Adrenal gland (tissue), 9 donors: ENCODE measurements at regions not wholly inside any gene's neighbourhood (a gene's known extent, or its start where the extent isn't known, plus 50 kb on each side); places are given as distances from the start of the nearest gene placed in this dataset.

Experiments
- DNase-seq, 7 donors: peaks; one replicate each; pipeline ENCODE4 v3.0.0-alpha.2; 2019 to 2020
- H3K27ac ChIP-seq, 5 donors: fragments of 200-600 bp; sonication (generic) in 4 of 5; 1 replicate in 3 of 5; 2 replicates in 2 of 5; pipeline versions ENCODE4 v1.5.1 to v1.8.0; 2016 to 2020; ENCODE audit warnings: mild to moderate bottlenecking in 1 of 5
- H3K27me3 ChIP-seq: fragments of 200-600 bp; 2 replicates; pipeline ENCODE4 v1.8.0; 2021
- H3K36me3 ChIP-seq, 2 donors: fragments of 200-600 bp; replicated peaks in 1 of 2; 1 replicate in 1 of 2; 2 replicates in 1 of 2; pipeline versions ENCODE4 v1.5.1 to v1.8.0; 2018 to 2022
- H3K4me1 ChIP-seq, 2 donors: fragments of 200-600 bp; replicated peaks in 1 of 2; 1 replicate in 1 of 2; 2 replicates in 1 of 2; pipeline versions ENCODE4 v1.5.1 to v1.8.0; 2018 to 2021
- H3K4me3 ChIP-seq, 4 donors: fragments of 200-600 bp; sonication (generic) in 3 of 4; one replicate each; pipeline ENCODE4 v1.5.1; 2016 to 2018
- H3K9me3 ChIP-seq, 3 donors: fragments of 200-600 bp; sonication (generic) in 1 of 3; replicated peaks in 1 of 3; 1 replicate in 2 of 3; 2 replicates in 1 of 3; pipeline versions ENCODE4 v1.5.1 to v1.8.0; 2016 to 2021
- CTCF ChIP-seq, 6 experiments: fragments of 450-650 bp in 4 of 6; fragments of 200-600 bp in 2 of 6; sonication (generic) in 1 of 6; IDR thresholded peaks; 1 replicate in 5 of 6; 2 replicates in 1 of 6; pipeline versions ENCODE4 v1.5.1 to v1.8.0; 2016 to 2021; ENCODE audit warnings: antibody characterized with exemption in 6 of 6, mild to moderate bottlenecking in 2 of 6, moderate library complexity in 1 of 6
- POLR2A ChIP-seq, 2 donors: fragments of 450-650 bp; IDR thresholded peaks; one replicate each; pipeline ENCODE4 v1.6.1; 2017; ENCODE audit warnings: antibody characterized with exemption in 2 of 2, mild to moderate bottlenecking in 2 of 2, moderate library complexity in 1 of 2
- WGBS, 4 donors: extraction: QIAGEN DNeasy Blood & Tissue Kit in 2 of 4; methylation state at CpG; one replicate each; pipeline versions ENCODE4 v1.1.5 to v1.1.7; 2013 to 2017; 5-methylcytosine and 5-hydroxymethylcytosine counted together
- intact Hi-C, 2 donors: fragments of 100-400 bp; cut with DNase I; formaldehyde crosslinking; loops; one replicate each; pipeline versions ENCODE4 v1.14.1 to v1.15.0; 2022 to 2023
- donor health status: healthy with polysubstance abuse.
- donor health status: Bipolar disorder and iron deficiency.
- donor health status: DM: yes; HTN: yes; CAD: no.
- donor health status: DM: no; HTN: no; CAD: no.
- donor health status: DM: no; HTN: no; CAD: no.

- Histone ChIP-seq H3K4me1 (no peaks in the 10 kb centered on the region), H3K27ac (no peak overlapping the region), H3K4me3 (no peak overlapping the region), H3K36me3 (no peaks in the 10 kb centered on the region), H3K27me3 (no peaks in the 10 kb centered on the region), H3K9me3 (no peaks in the 10 kb centered on the region)
- 59 to 86% (median 75%) methylated on average over 3 of the region's 3 CpGs for WGBS, 4 donors
- intact Hi-C loops, result no loop called here
- DNase-seq, result no peak
- no peak for TF ChIP-seq CTCF (IDR thresholded peaks at IDR 0.05)
- no peak for TF ChIP-seq POLR2A (IDR thresholded peaks at IDR 0.05)
These were observed 2008.5 kb upstream of the TENM3 start for GRCh38 chr4:180234730-180235129.

- Histone ChIP-seq H3K4me3 (no peak overlapping the region), H3K27me3 (no peaks in the 10 kb centered on the region), H3K36me3 (no peaks in the 10 kb centered on the region), H3K4me1 (no peaks in the 10 kb centered on the region), H3K9me3 (no peaks in the 10 kb centered on the region), H3K27ac (no peak overlapping the region)
- no peak for DNase-seq
- TF ChIP-seq CTCF (IDR thresholded peaks at IDR 0.05) (no peak), POLR2A (IDR thresholded peaks at IDR 0.05) (no peak)
- intact Hi-C loops, result no loop called here
- WGBS, 4 donors, result 64 to 76% (median 72%) methylated on average over 2 of the region's 2 CpGs
These were observed 2002.5 kb upstream of the TENM3 start for GRCh38 chr4:180240670-180241069.

DNA sequence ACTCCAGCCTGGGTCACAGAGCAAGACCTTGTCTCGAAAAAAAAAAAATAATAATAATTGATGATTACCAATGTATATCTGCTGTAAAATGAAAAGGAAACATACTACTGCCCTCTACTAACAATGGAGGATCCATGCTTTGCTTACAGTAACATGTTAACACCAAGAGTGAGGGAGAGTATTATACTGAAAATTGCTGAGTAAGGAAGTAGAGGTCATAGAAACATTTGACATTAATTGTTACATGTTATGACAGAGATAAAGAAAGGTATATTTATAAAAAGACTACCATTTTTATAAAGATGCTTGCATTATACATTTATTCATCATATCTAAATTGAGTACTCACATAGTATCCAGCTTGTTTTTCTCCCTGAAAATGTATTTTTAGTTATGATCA, 1989.8 kb upstream of the TENM3 start:
- no peaks in the 10 kb centered on the region for H3K36me3 ChIP-seq
- no peak for DNase-seq
- H3K4me1 ChIP-seq, result no peaks in the 10 kb centered on the region
- no peaks in the 10 kb centered on the region for H3K9me3 ChIP-seq
- 79 to 92% (median 85%) methylated on average over 1 of the region's 1 CpG for WGBS, 4 donors
- no peak overlapping the region for H3K27ac ChIP-seq
- H3K27me3 ChIP-seq, result no peaks in the 10 kb centered on the region
- no peak overlapping the region for H3K4me3 ChIP-seq
- TF ChIP-seq CTCF (IDR thresholded peaks at IDR 0.05) (no peak), POLR2A (IDR thresholded peaks at IDR 0.05) (no peak)
- intact Hi-C loops, result no loop called here

- no peaks in the 10 kb centered on the region for H3K9me3 ChIP-seq
- TF ChIP-seq CTCF (IDR thresholded peaks at IDR 0.05), result no peak
- TF ChIP-seq POLR2A (IDR thresholded peaks at IDR 0.05), result no peak
- no peak overlapping the region for H3K27ac ChIP-seq
- H3K4me1 ChIP-seq, result no peaks in the 10 kb centered on the region
- H3K4me3 ChIP-seq, result no peak overlapping the region
- DNase-seq, result no peak
- intact Hi-C loops, result no loop called here
- WGBS, 4 donors, result 58 to 71% (median 66%) methylated on average over 2 of the region's 2 CpGs
- H3K36me3 ChIP-seq, result no peaks in the 10 kb centered on the region
- H3K27me3 ChIP-seq, result no peaks in the 10 kb centered on the region
These were observed 1981.9 kb upstream of the TENM3 start for GRCh38 chr4:180261346-180261745.
